GM06990 (cell line): ENCODE measurements at regions not wholly inside any gene's neighbourhood (a gene's known extent, or its start where the extent isn't known, plus 50 kb on each side); places are given as distances from the start of the nearest gene placed in this dataset.

ENCODE experiments used
- DNase-seq: peaks from one replicate; pipeline ENCODE4 v3.0.0-alpha.2; 2011; ENCODE audit not compliant: insufficient read length; ENCODE audit errors: extremely low read depth
- H3K27me3 ChIP-seq: replicated peaks from 2 replicates; pipeline ENCODE4 v1.6.0; 2011; ENCODE audit warnings: low read length; ENCODE audit not compliant: control insufficient read depth, insufficient read depth
- H3K36me3 ChIP-seq: 2 replicates; pipeline ENCODE4 v1.5.1; 2011; ENCODE audit warnings: low read length; ENCODE audit not compliant: control insufficient read depth, insufficient read depth
- H3K4me3 ChIP-seq: replicated peaks from 2 replicates; pipeline ENCODE4 v1.5.1; 2011; ENCODE audit warnings: low read depth, mild to moderate bottlenecking, control low read depth, low read length
- TF ChIP-seq, protein P1 (sequence below): IDR thresholded peaks from 2 replicates; pipeline ENCODE4 v1.5.1; 2011; ENCODE audit warnings: low read length, control low read depth, mild to moderate bottlenecking, inconsistent platforms; ENCODE audit not compliant: insufficient read depth, poor library complexity, severe bottlenecking

DNA sequence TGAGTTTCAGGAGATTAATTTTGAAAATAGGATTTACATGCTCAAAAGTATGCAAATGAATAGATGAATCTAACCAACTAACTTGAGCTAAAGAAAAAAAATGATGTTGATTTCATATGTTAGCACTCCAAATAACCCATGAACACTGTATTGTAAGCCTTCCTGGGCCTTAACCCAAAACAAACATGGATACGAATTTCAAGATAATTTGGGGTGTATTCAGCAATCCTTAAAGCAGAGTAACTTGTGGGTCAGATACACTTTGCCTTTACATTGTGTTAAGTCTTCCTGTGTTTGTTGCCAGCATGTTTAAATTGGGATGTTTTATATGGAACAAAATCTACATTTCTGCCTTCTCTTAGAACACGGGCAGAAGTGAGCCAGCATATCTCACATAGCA is 124.2 kb upstream of the WDR11 start:
- no peak for DNase-seq
- TF ChIP-seq, protein P1, sequence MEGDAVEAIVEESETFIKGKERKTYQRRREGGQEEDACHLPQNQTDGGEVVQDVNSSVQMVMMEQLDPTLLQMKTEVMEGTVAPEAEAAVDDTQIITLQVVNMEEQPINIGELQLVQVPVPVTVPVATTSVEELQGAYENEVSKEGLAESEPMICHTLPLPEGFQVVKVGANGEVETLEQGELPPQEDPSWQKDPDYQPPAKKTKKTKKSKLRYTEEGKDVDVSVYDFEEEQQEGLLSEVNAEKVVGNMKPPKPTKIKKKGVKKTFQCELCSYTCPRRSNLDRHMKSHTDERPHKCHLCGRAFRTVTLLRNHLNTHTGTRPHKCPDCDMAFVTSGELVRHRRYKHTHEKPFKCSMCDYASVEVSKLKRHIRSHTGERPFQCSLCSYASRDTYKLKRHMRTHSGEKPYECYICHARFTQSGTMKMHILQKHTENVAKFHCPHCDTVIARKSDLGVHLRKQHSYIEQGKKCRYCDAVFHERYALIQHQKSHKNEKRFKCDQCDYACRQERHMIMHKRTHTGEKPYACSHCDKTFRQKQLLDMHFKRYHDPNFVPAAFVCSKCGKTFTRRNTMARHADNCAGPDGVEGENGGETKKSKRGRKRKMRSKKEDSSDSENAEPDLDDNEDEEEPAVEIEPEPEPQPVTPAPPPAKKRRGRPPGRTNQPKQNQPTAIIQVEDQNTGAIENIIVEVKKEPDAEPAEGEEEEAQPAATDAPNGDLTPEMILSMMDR, result no peak
- Histone ChIP-seq H3K4me3 (no peak overlapping the region), H3K36me3 (no peaks in the 10 kb centered on the region), H3K27me3 (no peaks in the 10 kb centered on the region)

DNA sequence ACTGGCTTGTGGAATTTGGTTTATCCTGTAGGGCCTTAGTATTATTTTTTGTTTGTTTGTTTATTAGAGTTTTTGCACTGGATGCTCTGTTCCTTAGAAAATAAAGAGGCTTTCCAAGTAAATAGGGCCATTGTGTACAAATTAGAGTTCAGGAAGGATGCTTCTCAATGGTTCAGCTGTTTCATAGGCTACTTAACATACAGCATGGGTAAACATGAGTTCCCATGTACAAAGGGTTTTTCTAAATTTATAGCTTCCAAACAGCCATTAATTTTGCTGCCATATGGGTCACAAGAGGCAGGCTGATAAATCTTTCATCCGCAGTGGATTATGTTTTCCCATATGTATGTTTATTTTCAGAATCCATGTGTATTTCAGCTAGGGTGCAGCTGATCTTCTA is 121.6 kb upstream of the WDR11 start:
- Histone ChIP-seq H3K36me3 (no peaks in the 10 kb centered on the region), H3K27me3 (no peaks in the 10 kb centered on the region), H3K4me3 (no peak overlapping the region)
- DNase-seq, result no peak
- TF ChIP-seq, protein P1, result no peak

DNA sequence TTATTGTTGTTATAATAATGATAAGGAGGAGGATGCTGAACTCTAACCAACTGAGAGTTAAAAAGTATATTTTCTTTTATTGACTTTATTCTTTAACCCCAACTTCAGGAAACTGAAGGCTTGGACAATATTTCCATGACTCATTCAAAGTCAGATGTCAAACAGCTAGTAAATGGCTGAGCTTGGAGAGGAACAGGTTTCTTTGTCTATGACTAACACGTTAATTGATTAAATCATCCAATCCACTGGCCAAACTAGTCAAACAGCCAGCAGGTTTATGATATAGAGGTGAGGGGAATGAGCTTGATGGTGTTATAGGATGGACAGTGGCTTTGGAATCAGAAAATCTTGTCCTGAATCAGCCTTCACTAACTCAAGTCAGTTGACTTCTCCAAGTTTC is 119.1 kb upstream of the WDR11 start:
- Histone ChIP-seq H3K27me3 (no peaks in the 10 kb centered on the region; the same call in 1 of the 2 replicates), H3K4me3 (no peak overlapping the region), H3K36me3 (no peaks in the 10 kb centered on the region)
- DNase-seq, result no peak
- TF ChIP-seq, protein P1, result no peak

DNA sequence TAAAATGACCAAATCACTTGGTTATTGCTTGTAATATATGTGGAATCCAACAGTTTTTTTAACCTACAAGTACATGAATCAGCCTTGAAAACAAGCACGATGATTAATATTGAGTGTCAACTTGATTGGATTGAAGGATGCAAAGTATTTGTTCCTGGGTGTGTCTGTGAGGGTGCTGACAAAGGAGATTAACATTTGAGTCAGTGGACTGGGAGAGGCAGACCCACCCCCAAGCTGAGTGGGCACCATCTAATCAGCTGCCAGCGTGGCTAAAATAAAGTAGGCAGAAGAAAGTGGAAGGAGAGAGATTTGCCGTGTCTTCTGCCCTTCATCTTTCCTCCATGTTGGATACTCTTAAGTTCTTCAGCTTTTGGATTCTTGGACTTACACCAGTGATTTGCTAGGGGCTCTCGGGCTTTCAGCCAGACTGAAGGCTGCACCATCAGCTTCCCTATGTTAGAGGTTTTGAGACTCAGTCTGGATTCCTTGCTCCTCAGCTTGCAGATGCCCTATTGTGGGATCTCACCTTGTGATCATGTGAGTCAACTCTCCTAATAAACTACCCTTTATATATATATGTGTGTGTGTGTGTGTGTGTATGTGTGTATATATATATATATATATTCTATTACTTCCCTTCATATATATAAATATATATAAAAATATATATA is 118.4 kb upstream of the WDR11 start:
- no peaks in the 10 kb centered on the region; the same call in 1 of the 2 replicates for H3K27me3 ChIP-seq
- TF ChIP-seq, protein P1, result no peak
- no peak for DNase-seq
- H3K4me3 ChIP-seq, result no peak overlapping the region
- H3K36me3 ChIP-seq, result no peaks in the 10 kb centered on the region

DNA sequence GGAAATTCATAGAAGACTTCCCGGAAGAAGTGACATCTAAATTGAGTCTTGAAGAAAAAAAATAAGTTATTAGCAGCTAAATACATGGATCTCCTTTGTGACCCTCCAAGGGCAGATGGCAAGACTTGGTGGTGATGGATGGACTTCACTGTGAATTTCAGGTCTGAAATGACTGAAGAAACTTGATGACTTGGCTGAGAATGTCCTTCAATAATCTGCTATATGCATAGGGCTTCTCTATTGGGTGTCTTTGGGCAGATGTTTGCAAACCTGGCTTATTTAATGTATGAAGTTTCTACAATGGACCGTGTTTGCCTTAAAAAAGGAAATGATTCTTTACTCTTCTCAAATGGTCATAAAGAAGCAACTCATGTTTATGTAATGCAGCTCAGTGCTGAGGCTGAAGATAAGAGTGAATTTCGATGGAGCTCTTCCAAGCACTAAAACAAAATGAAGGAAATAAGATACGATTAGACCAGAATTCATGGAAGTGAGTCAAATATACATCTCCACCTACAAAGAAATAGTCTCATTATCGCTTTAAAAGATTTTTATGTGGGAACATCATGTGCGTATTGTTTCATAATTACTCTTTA is 116.6 kb upstream of the WDR11 start:
- TF ChIP-seq, protein P1, result no peak
- no peak for DNase-seq
- no peaks in the 10 kb centered on the region for H3K36me3 ChIP-seq
- H3K27me3 ChIP-seq, result no peaks in the 10 kb centered on the region; the same call in 1 of the 2 replicates
- H3K4me3 ChIP-seq, result no peak overlapping the region
